Suppressor macrophage treated with lipopolysaccharide for 1 hour (primary cell): ENCODE measurements at regions not wholly inside any gene's neighbourhood (a gene's known extent, or its start where the extent isn't known, plus 50 kb on each side); places are given as distances from the start of the nearest gene placed in this dataset.

ENCODE experiments used
- DNase-seq, 3 donors: peaks; one replicate each; pipeline ENCODE4 v3.0.0-alpha.2; 2020 to 2022

DNA sequence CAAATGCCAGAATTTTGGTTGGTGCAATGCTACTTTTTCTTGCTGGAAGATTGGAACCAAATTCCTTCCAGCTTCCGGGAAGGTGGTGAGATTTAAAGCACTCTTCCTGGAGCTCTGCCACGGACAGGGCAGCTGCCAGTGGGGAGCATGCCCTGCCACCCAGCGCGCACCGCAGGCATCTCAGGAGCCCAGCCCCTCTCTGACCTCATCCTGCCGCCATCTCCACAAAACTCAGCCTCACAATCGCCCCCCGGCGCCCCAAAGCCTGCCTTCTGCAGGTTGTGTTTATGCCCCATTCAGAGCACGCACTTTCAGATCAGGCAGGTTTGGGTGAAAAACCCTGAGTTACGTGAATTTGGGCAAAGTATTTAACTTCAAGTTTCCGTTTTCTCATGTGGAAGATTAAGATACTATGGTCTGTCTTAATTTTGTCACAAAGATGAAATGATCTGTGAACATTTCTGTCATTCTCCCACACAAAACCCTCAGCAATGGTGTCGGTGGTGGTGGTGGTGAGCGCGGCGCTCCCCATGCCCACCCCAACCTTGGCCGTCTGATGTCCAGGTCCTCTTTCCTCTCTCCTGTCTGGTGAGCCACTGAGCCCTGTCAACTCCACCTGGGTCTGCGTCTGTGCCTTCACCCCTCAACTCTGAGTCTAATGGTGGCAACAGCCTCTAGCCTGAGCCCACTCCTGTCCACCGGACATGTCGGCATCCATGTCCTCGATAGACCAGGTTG lies 282.8 kb upstream of the SALL3 start:
- no peak for DNase-seq

DNA sequence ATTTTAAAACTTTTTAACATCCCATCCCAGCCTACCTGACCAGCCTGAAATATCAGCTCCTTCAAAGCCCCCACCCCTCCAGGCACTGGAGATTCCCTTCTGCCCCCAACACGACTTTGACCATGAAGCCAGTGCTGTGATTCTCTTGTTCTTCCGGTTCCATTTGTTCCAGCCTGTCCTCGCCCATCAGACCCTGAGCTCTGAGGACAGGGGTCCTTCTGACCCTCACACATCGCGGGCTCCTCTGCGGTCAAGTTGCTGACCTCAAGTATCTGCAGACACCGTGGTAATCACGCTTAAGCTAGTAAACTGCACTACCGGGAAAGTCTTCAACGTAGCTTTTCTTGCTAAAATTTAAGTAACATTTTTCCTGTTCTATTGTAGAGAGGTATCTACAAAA lies 282.2 kb upstream of the SALL3 start:
- DNase-seq: no peak

DNA sequence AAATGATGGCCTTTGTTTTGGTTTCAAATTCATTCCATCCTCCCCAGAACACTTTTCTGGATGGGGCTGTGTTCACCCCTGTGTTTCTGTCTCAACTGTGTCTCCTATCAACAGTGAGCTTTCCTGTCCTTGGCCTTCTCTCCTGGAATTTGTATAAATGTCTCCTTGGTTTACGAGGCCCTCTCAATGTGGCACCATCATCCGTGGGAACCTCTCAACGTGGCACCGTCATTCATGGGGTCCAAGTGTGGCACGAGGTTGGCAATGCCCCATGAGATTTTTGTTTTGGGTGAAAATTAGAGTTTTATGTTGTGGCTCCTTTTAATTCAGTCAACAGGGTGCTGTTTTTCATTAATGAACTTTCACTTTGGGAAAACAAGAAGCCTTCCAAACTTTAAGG lies 280.7 kb upstream of the SALL3 start:
- DNase-seq: no peak

DNA sequence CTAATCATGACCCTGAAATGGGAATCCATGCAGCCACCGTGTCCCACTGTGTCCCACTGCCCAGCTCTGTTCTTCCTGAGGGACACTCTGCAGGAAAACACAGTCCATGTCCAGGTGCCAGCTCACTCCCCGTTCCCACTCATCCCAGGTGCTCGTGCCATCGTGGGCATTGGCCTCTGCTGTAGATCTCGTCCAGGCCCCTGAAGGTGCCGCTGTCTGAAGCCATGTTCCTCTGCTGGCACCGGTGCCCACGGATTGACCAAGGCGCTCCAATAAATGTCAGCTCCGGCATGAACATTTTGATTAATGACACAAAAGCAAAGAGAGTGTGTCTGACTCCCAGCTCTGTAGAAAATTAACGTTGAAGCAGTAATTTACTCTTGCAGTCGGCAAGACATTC lies 280.1 kb upstream of the SALL3 start:
- no peak for DNase-seq

DNA sequence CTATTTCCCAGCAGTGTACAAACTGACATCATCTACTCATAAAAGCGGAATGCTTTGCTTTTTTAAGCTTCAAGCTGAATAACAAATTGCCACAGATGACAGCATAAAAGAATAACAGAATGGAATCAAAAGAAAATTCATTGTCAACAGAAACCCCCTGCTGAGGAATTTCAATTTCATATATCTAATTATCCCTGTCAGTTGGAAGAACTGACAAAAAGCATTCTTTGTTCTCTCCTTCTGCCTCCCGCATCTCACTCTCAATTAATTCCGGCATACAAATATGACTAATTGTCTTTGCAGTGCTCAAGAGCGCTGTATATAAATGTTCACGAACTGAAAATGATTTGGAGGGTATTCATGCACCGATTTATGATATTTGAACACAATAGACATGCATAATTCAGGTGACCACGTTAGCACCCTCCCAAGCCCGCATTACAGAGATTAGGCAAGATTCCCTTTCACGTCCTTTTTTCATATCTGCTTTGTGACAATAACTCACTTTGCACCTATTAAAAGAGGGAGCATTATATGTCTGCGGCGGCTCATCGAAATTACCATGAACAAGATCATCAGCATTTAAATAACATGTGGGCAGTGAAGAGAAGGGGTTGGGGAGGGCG lies 277.7 kb upstream of the SALL3 start:
- DNase-seq: no peak

DNA sequence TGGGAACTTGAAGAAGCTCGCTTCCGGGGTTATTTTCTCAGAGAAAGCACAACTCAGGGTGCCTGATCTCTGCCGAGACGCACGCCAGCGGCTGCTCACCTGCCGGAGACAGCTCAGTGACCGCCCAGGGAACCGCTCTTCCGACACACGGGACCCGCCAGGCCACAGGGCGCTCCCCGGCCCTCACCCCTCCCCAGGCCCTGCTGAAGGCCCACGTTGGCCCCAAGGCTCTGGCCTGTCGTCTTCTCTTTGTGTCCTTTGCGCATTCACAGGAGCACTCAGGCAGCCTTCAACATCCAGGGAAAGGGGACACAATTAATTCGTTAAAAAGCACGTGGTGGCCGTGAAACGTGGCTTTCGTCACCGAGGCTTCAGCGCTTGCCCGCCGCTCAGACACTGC lies 276.3 kb upstream of the SALL3 start:
- DNase-seq: no peak

DNA sequence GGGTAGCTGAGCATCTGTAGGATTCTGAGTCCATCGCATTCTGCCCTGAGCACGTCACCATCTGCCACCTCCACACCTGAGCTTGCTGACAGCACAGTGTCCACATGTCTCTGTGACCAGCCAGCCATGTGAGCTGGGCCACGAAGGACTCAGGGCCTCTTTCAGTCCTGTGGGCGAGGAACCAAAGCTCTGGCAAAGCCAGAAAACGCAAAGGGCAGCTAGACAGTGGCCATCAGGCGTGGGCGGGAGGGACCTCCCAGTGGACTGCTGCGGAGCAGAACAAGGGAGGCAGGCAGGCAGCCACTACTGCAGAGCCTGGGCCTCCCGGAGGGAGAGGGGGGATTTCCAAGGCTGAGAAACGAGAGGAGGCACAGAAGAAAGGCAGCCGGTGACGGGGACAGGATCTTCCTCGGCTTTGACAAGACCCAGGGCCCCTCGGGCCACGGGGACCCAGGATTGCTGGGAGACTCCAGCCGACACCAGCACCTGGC lies 274.6 kb upstream of the SALL3 start:
- no peak for DNase-seq

DNA sequence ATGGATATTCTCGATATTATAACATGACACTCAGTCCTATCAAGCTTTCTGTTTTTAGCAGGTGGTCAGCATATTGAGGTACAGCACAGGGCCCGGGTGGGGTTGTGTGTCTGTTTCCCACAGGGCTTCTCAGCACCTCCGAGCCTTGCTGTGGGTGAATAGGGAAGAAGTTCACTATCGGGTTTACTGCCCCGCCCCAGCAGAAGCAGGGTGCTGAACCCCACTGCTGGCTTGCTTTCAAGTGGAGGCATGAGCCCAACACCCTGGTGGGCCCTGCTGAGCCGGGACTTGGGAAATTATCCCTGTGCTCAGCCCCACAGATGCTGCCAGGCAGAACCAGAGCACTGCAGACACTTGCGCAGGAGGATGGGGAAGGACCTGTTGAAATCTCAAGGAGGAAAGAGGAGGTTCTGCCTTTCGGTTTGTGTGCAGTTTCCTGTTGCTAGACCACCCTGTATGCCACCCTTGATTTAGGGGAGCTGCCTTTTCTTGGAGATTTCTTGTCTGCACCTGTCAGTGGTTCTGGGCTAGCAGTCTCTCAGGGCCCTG lies 270.3 kb upstream of the SALL3 start:
- no peak for DNase-seq

DNA sequence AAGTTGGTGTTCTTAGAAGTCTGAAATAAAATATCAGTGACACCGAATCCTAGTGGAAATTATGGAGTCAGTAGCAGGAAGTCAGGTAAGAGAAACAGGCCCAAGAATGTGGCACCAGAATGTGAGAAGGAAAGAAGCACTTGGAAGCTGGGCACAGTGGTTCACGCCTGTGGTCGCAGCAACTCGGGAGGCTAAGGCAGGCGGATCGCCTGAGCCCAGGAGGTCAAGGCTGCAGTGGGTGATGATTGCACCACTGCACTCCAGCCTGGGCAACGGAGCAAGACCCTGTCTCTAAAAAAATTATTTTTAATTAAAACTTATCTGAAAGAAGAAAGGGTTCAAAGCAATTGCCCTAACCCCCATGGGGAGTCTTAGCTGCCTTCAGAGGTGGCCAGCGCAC lies 268.3 kb upstream of the SALL3 start:
- no peak for DNase-seq

DNA sequence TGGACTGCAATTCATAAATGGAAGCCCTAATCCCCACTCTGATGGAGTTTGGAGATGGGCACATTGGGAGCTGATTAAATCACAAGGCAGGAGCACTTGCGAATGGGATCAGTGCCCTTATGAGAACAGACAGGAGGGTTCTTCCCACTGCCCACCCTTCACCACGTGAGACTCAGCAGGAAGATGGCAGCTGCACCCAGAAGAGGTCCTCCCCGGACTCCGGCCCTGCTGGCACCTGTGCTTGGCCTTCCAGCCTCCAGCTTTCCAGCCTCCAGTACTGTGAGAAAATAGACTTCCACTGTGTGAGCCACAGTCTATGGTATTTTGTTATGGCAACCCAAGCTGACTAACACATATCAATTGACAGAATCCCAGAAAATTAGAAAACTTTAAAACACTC lies 267.6 kb upstream of the SALL3 start:
- no peak for DNase-seq

DNA sequence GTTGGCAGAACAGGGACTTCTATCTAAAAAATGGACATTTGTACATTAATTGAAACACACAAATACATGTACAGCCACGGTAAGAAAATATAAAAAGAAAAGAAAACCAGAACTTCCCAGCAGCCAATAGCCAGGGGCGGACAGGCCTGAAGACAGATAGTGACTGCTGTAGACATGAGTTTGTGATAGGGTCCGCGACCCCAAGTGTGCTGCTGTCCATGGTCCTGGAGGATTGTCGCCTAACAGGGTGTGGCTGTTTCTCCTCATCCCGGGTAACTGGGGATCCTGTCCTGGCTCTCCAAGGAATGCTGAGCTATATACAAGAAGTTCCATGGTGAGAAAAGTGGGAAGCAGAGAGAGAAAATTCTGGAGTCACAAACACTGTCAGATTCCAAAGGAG lies 266.5 kb upstream of the SALL3 start:
- DNase-seq: no peak

DNA sequence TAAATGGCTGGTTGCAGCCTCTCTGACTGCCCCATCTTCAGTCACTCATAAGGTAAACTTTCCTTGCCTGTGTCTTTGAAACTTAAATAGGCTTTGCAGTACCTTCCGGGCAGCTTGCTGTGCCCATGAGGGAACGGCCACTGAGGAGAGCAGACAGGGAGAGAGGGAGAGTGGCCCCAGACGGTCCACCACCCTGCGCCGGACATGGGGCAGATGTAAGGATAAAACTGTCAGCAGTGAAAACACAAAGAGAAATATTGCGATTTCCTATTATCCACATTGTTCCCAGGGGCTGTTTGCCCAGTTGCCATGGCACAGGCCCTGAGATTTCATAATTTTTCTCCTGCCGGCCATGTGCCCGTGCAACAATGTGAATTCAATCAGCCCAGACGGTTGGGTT lies 265.9 kb upstream of the SALL3 start:
- no peak for DNase-seq

DNA sequence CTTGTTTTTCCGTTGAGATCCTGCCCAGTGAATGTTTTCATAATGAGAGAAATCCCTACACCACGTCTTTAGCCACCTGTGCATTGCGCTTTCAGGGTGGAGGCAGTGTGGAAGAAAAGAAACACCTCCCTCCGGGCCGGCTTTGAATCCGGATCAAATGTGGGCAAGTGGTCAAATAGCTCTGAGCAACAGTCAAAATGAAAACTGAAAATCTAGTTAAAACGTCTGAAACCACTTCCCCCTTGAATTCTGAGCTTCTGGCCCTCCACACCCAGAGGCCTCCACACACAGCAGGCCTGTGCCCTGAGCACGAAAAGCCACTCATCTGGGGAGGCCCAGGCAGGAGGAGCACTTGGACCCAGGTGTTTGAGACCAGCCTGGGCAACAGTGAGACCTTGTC lies 263.6 kb upstream of the SALL3 start:
- no peak for DNase-seq

DNA sequence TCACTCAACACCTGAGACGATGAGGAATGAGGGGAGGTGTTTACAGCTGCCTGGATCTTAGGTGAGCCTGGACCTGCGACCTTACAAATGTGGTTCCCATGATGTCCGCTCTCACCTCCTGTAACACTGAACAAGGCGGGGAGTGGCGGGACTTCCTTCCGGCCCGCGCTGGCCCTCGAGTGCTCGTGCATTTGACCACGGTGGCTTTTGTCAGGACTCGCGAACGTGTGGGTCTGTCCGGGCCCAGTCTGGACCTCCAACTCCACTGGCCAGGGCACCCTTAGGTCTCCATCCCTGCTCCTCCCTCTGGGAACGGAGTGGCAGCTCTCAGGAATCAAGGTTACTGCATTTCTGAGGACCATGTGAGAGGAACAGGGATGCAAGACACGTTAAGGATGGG lies 263.0 kb upstream of the SALL3 start:
- DNase-seq: no peak

DNA sequence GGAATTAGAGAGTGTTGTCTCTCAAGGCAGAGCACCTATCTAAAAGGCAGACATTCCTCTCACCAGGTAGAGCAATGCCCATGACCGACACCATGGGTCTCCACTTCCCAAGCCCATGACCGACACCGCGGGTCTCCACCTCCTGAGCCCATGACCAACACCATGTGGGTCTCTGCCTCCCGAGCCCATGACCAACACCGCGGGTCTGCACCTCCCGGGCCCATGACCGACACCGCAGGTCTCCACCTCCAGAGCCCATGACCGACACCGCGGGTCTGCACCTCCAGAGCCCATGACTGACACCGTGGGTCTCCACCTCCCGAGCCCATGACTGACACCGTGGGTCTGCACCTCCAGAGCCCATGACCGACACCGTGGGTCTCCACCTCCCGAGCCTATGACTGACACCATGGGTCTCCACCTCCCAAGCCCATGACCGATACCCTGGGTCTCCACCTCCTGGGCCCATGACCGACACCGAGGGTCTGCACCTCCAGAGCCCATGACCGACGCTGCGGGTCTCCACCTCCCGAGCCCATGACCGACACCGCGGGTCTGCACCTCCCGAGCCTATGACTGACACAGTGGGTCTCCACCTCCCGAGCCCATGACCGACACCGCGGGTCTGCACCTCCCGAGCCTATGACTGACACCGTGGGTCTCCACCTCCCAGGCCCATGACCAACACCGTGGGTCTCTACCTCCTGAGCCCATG lies 262.4 kb upstream of the SALL3 start:
- DNase-seq: no peak

DNA sequence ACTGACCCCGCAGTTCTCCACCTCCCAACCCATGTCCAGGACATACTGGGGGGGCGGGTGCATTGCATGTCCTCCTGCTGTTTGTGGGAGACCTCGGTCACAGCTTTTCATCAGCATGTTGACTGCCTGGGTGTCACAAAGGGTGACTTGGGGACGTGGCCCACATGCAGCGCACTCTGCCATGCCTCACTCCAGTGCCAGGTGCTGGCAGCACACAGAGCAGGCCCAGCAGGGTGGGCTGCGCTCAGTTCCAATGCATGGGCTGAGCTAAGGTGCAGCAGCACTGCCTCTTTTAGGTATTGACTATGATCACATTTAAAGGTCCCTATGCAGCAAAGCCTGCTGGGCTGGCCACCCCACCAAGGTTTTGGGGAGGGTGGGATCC lies 261.9 kb upstream of the SALL3 start:
- DNase-seq: no peak

DNA sequence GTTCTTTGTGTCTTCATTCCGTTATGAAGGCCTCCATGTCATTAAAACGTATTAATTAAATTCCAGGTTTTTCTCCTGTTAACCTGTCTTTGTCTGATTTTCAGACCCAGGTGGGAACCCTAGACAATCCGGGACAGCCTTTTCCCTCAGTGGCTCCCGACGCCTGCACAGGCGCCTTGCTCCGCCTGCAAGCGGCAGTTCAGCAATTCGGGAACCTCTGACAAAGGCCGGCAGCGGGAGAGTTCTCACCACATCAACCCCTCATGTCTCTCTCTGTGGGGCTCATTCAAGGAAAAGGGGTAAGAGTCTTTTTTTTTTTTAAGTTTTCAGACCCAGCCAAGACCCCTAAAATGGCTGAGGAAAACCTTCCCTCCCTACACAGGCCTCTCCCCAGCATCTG lies 259.8 kb upstream of the SALL3 start:
- no peak for DNase-seq

DNA sequence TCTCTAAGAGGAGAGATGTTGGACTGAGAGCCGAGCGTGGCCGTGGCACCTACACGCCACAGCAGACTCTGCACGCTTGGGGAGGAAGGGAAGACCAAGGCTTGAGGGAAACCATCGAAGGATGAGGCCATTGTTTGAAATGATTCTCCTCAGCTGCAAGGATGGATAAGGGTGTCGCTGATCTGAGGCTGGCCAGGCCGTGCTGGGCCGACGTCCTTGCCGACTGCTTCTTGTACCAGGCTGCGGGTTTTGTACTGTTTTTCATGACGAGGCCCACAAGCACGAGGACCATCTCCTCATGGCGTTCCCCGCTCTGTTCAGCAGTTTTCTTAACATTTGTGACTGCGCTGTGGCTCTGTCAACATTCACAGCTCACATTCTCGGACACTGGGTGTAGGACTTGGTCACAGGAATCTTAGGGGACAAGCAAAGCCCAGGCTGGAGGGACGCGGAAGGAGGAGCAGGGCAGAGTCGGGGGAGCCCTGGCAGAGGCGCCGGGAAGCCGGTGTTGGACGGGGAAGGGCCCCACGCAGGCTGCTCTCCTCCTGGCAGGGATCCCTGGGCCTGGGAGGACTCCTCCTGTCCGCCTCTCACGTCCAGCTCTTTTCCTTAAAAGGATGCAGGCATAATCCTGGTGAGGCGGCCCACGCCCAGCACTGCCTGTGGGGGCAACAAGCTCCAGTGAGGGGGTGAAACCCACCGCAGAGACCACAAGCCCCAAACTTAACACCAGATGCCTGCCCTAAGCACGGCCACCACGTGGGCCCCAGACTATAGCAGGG lies 259.0 kb upstream of the SALL3 start:
- no peak for DNase-seq

DNA sequence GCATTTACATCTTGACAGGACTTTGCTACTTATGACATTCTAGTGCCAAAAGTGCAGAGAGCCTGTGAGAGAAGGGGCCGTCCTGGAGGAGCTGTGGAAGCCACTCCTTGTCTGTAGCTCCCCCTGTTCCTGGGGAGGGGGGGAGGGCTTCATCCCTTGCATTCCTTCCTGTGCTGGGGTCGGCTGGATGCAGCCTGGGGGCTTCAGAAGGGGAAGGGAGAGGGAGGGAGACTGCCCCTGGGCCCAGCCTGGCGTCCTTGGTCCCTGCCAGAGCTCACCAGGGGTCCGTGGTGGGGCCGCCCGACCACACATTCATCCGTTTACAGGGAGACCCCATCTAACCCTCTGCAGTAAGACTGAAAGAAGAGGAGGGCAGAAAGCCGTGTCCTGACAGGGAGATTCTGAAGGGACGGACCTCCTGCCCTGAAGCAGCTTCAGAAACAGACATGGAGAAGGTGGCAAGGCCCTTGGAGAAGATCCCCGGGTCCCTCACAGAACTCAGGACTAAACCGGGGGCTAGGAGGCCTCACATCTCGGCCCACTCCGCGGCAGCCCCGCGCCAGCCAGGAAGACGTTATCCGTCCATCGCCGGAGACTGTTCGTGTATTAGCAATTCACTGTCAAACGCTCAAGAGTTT lies 258.3 kb upstream of the SALL3 start:
- no peak for DNase-seq

DNA sequence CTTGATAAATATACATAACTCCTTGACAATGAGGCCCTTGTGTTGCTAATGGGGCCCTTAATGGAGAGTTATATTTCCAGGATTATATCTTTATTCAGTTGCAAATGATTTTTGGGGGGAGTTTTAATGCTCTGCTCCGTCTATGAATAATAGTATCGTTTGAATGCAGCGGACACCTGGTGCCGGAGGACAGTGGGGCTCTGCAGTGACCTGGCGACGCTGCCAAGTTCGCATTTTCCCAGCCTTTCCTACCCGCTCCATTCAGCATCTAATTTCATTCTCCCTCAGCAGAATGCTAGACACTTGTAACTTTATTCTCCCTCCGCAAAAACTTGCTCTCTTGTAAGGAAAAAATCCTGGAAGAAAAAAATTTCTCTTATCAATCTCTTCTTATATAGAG lies 257.6 kb upstream of the SALL3 start:
- no peak for DNase-seq

DNA sequence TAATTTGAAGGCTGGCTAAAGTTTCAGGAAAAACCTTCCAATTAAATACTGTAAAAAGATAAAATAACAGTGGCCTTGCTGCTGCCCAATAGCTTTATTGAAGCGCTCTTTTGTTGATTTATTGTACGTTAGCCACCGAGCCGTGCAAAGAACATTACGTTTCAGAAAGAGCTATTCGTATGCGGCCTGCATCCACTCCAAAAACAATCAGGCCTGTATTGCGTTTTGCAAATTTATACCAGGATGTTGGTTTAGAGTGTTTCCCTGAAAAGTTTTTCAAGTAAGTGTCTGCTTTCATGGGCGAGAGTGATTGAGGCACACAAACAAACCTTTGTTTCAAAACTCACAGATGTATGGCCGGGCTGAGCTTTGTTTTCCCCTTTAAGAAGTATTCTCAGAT lies 257.2 kb upstream of the SALL3 start:
- no peak for DNase-seq

DNA sequence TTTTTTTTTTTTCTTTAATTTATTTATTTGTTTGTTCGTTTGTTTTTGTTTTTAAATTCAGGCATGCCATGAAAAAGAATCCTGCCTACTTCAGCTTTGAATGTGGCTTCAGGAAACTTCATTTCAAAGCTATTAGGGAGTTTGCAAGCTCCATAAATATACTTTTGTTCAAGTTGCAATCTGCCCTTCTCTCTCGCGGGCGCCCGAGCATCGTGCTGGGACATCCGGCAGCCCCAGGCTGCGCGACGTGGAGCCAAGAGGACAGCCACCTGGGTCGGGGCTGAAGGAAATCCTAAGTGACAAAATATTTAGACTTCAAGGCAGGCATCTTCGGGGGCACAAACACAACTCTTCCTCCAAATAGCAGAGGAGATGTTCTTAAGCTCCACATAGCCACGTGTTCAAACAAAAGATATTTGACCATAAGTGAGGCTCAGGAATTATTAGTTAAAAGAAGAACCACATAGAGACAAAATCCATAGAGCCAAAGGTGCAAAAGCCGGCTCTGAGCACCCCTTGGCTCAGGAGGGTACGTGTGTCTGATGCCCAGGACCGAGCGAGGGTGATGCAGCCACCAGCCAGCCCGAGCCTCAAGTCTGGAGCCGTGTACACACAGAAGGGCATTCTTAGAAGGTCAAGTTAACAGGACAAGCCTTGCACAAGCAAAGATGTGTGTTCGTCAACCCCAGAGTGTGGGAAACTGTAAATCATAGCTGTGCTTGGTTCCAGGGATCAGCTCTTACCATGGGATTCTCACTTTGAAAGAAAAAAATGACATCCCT lies 256.5 kb upstream of the SALL3 start:
- no peak for DNase-seq
